ENCODE measurements at regions not wholly inside any gene's neighbourhood (a gene's known extent, or its start where the extent isn't known, plus 50 kb on each side); places are given as distances from the start of the nearest gene placed in this dataset.

GRCh38 chr1:186513526-186513925, 52.6 kb upstream of the PDC start:
- H3K4me3 ChIP-seq, result no peak overlapping the region
- DNase-seq (ENCODE audit: low spot score), result no peak
- Mint-ChIP-seq H3K4me3 (no peak overlapping the region), H3K36me3 (no peaks in the 10 kb centered on the region), H3K9me3 (no peaks in the 10 kb centered on the region), H3K27ac (no peak overlapping the region), H3K4me1 (no peaks in the 10 kb centered on the region), H3K27me3 (ENCODE audit: insufficient read depth, low read depth) (peaks cover 2% of the 10 kb centered on the region)
- H3K36me3 ChIP-seq, result no peaks in the 10 kb centered on the region
- H2AFZ ChIP-seq (replicated peaks), result no peak overlapping the region
- H3K9me3 ChIP-seq (ENCODE audit: low read depth), result no peaks in the 10 kb centered on the region
- no peak overlapping the region for H3K4me2 ChIP-seq
- TF ChIP-seq EZH2phosphoT487 (IDR thresholded peaks at IDR 0.05) (no peak), EZH2 (IDR thresholded peaks at IDR 0.05) (no peak), CTCF (IDR thresholded peaks at IDR 0.05) (no peak)
- no peaks in the 10 kb centered on the region for H3K27me3 ChIP-seq
- no peaks in the 10 kb centered on the region for H3F3A ChIP-seq (ENCODE audit: low read depth)
- no peaks in the 10 kb centered on the region for H4K20me1 ChIP-seq (ENCODE audit: low read depth)
- H3K4me1 ChIP-seq, result no peaks in the 10 kb centered on the region
- H3K79me2 ChIP-seq (ENCODE audit: low read depth), result no peaks in the 10 kb centered on the region
- H3K9ac ChIP-seq, result no peak overlapping the region
- H3K27ac ChIP-seq, result no peak overlapping the region

GRCh38 chr1:186512698-186513457, 52.0 kb upstream of the PDC start:
- no peak overlapping the region for H2AFZ ChIP-seq (replicated peaks)
- H3F3A ChIP-seq (ENCODE audit: low read depth), result no peaks in the 10 kb centered on the region
- no peaks in the 10 kb centered on the region for H3K36me3 ChIP-seq
- H3K9me3 ChIP-seq (ENCODE audit: low read depth), result no peaks in the 10 kb centered on the region
- no peak for DNase-seq (ENCODE audit: low spot score)
- no peaks in the 10 kb centered on the region for H3K9me3 Mint-ChIP-seq
- H3K27me3 Mint-ChIP-seq (ENCODE audit: insufficient read depth, low read depth), result peaks cover 2% of the 10 kb centered on the region
- H3K9ac ChIP-seq, result no peak overlapping the region
- no peaks in the 10 kb centered on the region for H3K4me1 ChIP-seq
- no peak overlapping the region for H3K27ac Mint-ChIP-seq
- H3K4me3 Mint-ChIP-seq, result no peak overlapping the region
- no peak overlapping the region for H3K4me3 ChIP-seq
- H3K27me3 ChIP-seq, result no peaks in the 10 kb centered on the region
- H4K20me1 ChIP-seq (ENCODE audit: low read depth), result no peaks in the 10 kb centered on the region
- H3K4me1 Mint-ChIP-seq, result no peaks in the 10 kb centered on the region
- TF ChIP-seq EZH2phosphoT487 (IDR thresholded peaks at IDR 0.05), result no peak
- H3K36me3 Mint-ChIP-seq, result no peaks in the 10 kb centered on the region
- H3K4me2 ChIP-seq, result no peak overlapping the region
- no peak overlapping the region for H3K27ac ChIP-seq
- H3K79me2 ChIP-seq (ENCODE audit: low read depth), result no peaks in the 10 kb centered on the region

DNA sequence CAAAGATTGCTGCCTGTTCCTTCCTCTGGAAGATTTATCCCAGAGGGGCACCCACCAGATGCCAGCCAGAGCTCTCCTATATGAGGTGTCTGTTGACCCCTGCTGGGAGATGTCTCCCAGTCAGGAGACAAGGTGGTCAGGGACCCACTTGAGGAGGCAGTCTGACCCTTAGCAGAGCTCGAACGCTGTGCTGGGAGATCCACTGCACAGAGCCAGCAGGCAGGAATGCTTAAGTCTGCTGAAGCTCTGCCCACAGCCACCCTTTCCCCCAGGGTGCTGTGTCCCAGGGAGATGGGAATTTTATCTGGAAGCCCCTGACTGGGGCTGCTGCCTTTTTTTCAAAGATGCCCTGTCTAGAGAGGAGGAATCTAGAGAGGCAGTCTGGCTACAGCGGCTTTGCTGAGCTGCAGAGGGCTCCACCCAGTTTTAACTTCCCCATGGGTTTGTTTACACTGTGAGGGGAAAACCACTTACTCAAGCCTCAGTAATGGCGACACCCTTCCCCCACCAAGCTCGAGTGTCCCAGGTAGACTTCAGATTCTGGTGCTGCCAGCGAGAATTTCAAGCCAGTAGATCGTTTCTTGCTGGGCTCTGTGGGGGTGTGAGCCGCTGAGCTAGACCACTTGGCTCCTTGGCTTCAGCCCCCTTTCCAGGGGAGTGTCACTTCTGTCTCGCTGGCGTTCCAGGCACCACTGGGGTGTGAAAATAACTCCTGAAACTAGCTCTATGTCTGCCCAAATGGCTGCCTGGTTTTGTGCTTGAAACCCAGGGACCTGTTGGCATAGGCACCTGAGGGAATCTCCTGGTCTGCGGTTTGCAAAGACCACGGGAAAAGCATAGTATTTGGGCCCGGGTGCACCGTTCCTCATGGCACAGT, 51.1 kb upstream of the PDC start:
- H3K4me1 Mint-ChIP-seq, result no peaks in the 10 kb centered on the region
- H3K4me3 Mint-ChIP-seq, result no peak overlapping the region
- Histone ChIP-seq H3K4me1 (no peaks in the 10 kb centered on the region), H3K4me2 (no peak overlapping the region), H3F3A (ENCODE audit: low read depth) (no peaks in the 10 kb centered on the region), H3K4me3 (no peak overlapping the region), H3K27ac (no peak overlapping the region), H3K79me2 (ENCODE audit: low read depth) (no peaks in the 10 kb centered on the region), H2AFZ (replicated peaks) (no peak overlapping the region), H3K9me3 (ENCODE audit: low read depth) (no peaks in the 10 kb centered on the region), H4K20me1 (ENCODE audit: low read depth) (no peaks in the 10 kb centered on the region), H3K9ac (no peak overlapping the region), H3K27me3 (no peaks in the 10 kb centered on the region), H3K36me3 (no peaks in the 10 kb centered on the region)
- peaks cover 2% of the 10 kb centered on the region for H3K27me3 Mint-ChIP-seq (ENCODE audit: insufficient read depth, low read depth)
- no peak for TF ChIP-seq CTCF (IDR thresholded peaks at IDR 0.05)
- no peak for TF ChIP-seq EZH2 (IDR thresholded peaks at IDR 0.05)
- no peak for TF ChIP-seq EZH2phosphoT487 (IDR thresholded peaks at IDR 0.05)
- no peak for DNase-seq (ENCODE audit: low spot score)
- H3K27ac Mint-ChIP-seq, result no peak overlapping the region
- H3K9me3 Mint-ChIP-seq, result peaks cover under 1% of the 10 kb centered on the region
- H3K36me3 Mint-ChIP-seq, result no peaks in the 10 kb centered on the region

All from neural progenitor cell (in vitro differentiated cells).